Retinal pigment epithelial cell (primary cell): ENCODE measurements at regions not wholly inside any gene's neighbourhood (a gene's known extent, or its start where the extent isn't known, plus 50 kb on each side); places are given as distances from the start of the nearest gene placed in this dataset.

Experiments
- DNase-seq: peaks from one replicate; pipeline ENCODE4 v3.0.0-alpha.2; 2010; ENCODE audit warnings: low read depth
- H3K4me3 ChIP-seq: 2 replicates; pipeline ENCODE4 v1.5.1; 2011; ENCODE audit warnings: mild to moderate bottlenecking, low read length, control low read depth, moderate library complexity
- CTCF ChIP-seq: conservative IDR thresholded peaks from 2 replicates; pipeline ENCODE4 v1.5.1; 2011; ENCODE audit warnings: low read depth, low read length, control low read depth, inconsistent platforms

DNA sequence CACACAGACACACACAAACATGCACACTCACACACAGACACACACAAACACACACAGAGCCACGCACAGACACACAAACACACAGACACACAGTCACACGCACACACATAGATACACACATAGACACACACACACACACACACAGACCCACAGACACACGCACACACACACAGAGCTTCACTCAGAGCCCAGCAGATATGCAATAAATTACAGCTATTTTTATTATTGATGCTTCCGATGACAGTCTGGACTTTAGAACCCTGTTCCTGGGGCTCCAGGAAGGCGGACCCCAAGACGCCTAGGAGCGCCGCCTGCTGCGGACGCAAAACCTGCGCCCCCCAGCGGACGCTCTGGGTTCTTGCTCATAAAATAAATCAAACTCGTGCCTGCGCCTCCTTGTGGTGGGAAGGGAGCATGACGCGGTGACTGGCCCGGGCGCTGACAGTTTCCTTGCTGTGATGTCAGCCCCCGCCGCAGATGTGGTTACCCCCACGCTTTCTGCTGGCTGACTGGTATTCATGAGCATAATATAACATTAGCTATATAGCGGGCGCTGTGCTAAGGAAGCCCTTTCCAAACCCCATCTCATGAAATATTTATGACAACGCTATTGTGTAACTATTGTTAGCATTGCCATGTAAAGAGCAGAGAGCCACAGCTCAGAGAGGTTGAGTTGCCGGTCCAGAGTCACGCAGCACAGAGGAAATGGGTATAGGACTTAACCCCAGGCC lies 64.4 kb upstream of the TM9SF2 start:
- H3K4me3 ChIP-seq, result no peak overlapping the region
- TF ChIP-seq CTCF, result peak; percentile 99
- DNase-seq, result peak; percentile 22

- H3K4me3 ChIP-seq, result no peak overlapping the region
- no peak for DNase-seq
- TF ChIP-seq CTCF, result no peak
Observed at GRCh38 chr13:99439048-99439447, 62.2 kb upstream of the TM9SF2 start.

DNA sequence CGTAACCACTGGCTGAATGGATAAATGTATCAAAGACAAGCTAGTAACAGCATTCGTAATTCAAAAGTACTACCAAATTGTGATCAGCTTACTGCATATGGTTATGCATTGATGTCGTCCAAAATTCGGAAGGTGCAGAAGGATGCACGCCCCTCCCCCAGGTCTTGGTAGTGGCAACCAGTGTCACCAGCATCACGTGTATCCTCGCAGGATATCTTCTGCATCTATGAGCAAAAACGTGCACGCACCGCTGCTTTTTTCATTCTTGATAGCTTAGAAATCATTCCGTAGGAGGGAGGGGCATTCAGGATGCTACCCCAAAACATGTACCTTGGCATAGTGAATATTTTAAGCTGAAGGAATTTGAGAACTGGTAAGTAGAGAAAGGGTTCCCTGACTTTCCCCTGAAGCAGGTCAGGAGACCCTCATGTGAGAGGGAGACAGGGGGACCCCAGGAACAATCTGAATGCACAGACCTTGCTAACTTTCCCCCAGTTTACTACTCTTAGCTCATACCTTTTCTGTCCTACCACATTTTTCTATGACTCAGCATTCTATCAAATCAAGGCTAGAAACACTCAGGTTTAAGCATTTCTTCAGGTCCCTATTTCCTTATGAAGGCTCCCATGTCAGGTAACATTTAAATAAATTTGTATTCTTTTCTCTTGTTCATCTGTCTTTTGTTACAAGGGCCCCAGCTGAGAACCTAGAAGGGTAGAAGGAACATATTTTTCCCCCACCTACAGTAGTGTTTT lies 61.2 kb upstream of the TM9SF2 start:
- no peak for DNase-seq
- TF ChIP-seq CTCF, result no peak
- H3K4me3 ChIP-seq, result no peak overlapping the region

- TF ChIP-seq CTCF, result peak; percentile 92
- DNase-seq, result no peak
Observed at GRCh38 chr13:99442273-99442895, 58.9 kb upstream of the TM9SF2 start.

DNA sequence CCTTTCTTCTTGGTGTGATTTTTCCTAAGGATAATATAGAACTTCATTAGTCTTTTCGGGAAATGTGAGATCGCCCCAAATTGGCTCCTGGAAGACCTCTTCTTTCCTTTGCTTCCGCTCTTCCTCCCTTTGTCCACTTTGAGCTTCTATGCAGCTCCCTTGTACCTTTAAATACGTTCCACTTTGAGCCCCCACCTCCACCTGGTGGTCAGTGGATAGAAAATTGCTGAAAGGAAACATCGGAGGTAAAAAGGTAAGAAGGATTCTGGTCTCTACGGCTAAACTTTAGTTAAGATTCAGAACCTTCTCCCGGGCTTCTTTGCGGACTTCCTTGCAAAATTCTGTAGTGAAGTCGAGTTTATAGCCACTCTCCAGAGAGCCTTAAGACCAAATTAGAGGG lies 55.0 kb upstream of the TM9SF2 start:
- DNase-seq, result no peak
- no peak overlapping the region for H3K4me3 ChIP-seq
- peak; percentile 38 for TF ChIP-seq CTCF

More at GRCh38 chr13:99442273-99442895, 58.9 kb upstream of the TM9SF2 start:
- no peak overlapping the region for H3K4me3 ChIP-seq

- no peak for TF ChIP-seq CTCF
- DNase-seq, result no peak
- no peak overlapping the region for H3K4me3 ChIP-seq
Observed at GRCh38 chr13:99448546-99448945, 52.7 kb upstream of the TM9SF2 start.
